HG03469 (cell line): ENCODE measurements at regions not wholly inside any gene's neighbourhood (a gene's known extent, or its start where the extent isn't known, plus 50 kb on each side); places are given as distances from the start of the nearest gene placed in this dataset.

Experiments used
- ATAC-seq: cut with Tn5 transposase; IDR thresholded peaks from one replicate; pipeline ENCODE4 v1.9.1; 2021; ENCODE audit warnings: mild to moderate bottlenecking, moderate library complexity, moderate number of reproducible peaks; ENCODE audit not compliant: unreplicated experiment

DNA sequence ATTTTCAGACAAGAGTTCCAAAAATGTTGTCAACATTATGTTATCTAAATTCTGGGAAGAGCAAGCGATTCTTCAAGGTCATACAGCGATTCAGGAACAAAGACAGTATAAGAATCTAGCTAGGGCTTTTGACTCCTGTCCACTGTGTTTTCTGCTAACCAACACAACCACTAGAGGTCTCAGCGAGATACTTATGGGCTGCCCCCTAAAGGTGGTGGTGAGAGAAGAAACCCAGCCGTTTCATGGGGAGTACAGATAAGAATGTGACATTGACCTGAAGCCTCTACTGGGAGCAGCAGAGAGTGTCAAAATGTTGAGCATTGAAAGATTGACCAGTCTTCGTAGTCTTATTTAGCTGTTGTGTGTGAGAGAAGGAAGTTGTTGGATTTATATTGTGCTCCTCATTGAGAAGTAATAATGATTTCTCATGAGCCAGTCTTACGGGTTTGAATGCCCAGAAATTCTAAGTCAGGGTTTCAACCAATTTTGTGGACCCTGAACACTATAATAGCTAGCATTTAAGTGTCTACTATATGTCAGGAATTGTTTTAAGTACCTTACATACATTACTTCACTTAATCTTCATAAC lies 168.3 kb downstream of the SPRY1 start:
- peak; percentile 99 for ATAC-seq

DNA sequence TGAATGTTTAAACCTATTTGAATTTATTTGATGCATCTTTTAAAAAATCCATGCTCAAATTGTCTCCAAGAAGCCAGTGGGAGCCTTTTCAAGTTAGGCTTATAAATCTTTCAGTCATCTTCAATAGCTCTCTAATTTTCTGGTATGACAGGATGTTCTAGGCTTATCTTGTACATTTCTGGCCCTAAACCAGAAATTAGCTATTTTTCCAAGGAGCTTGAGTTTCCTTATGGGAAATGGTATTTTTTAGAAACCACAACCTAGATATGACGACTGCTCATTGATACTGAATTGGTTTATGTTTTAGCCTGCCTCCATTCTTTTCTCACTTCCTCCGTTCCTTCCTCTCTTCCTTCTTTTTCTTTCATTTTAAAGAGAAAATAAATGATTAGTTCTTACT lies 172.3 kb downstream of the SPRY1 start:
- no peak for ATAC-seq

DNA sequence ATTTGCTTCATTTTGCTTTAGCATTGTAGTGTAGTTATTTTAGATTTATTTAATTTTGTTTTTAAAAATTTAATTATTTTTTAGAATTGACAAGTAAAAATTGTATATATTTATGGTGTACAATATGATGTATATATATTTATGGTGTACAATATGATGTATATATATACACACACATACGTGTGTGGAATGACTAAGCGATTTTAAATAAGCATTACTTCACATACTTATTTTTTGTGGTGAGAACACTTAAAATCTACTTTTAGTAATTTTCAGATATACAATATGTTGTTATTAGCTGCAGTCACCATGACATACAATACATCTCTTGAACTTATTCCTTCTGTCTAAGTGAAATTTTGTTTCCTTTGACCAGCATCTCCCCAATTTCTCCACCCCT lies 172.9 kb downstream of the SPRY1 start:
- no peak for ATAC-seq

DNA sequence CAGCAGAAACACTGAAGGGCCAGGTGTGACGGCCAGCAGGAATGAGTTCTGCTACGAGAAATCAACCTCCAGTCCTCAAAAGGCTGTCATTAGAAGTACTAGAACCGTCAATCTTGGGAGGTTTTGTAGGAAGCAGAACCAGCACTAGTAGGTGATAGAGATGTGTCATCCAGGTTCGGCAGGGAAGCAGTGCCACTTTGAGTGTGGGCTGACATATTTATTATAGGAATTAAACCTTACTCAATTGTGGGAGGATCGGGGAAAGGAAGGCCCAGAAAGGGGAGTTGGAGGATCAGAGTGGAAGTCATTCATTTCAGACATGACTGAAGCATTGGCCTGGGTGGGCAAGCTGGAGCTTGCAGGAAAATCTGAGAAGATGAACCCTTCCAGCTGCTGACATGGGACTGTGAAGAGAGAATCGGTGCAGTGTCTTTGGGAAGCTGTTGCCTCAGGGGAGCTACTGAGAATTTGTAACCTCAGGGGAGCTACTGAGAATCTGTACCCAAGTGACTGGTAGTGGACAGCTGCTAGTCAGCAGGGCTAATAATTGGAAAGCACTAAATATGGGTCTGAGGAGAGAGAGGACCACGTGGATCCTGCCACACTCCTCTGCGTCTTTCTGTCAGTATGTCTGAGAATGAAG lies 177.4 kb downstream of the SPRY1 start:
- no peak for ATAC-seq

GRCh38 chr4:123575291-123575690 lies 178.7 kb downstream of the SPRY1 start:
- no peak for ATAC-seq

DNA sequence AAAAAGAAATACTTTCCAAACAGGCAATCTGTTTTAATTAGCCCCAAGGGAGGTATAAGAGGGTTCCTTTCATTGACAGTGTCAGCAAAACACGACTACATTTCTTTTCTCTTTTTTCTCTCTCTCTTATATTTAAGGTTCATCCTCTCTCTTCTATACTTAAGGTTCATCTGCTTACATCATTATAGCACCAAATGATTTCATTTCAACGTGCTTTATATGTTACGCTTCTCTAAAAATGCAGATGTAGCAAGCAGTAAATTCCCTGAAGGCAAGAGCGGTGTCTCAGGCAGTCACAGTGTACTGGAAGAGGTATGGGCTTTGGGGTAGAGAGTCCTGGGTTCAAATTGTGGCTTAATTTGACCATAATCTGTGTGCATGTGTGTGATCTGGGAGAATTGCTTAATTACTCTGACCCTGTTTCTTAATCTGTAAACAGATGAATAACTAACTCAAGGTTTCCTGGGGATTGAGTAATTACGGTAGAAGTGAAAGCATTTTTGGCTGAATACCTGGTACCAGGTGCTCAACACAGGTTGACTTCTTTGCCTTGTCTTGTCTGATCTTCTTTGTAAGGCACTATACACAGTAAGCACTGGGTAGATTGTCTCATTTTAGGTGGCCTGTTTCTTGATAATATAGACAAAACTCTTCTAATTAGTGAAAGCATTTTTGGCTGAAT lies 180.8 kb downstream of the SPRY1 start:
- no peak for ATAC-seq

DNA sequence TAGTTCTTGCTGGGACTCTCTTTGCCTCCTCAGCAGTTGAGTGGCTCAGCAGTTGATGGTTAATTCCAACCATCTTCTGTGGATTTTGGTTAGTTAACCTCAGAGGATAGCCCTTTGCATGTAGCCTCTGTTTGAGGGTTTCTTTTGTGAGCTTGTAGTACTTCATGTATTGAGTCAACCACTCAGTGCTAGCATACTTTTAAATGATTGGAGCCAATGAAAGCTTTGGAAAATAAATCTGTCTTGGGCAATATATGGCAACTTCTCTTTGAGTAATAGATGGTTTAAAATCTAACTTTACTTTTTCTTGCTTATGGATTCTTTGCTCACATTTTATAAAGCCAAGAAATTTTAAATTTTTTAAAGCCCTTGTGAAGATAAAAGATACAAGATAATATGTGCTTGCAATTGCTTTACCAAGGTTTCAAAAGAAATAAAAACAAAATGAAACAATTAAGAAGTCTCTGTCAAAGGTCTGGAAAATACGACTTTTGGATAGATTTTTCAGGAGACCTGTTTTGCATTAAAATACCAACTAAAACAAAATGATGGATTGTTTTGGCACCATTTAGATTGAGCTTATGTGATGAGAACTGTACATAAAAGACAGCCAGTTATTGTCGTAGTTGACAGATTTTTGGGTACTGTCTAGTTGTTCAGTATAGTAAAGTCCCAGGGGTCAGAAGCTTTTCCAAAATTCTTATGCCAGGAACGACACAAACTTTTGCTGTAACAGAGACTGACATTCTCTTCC lies 181.9 kb downstream of the SPRY1 start:
- ATAC-seq: no peak

DNA sequence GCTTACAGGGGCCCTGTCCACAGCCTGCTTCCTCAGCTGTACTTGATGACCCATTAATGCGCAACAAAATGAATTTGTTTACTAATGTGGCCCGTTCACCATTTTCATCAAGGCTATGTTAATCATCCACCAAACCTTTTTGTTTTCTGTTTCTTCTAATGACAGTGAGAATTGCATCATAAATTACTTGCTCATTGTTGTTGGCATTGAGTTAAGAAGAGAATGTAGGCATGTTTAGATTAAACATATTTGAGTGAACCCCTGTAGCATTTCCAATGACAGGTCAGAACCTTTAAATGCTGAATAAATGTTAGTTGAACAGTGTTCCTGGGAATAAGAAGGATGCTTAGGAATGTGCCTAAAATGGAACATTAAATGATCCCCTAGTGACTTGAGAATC lies 183.4 kb downstream of the SPRY1 start:
- ATAC-seq: no peak

GRCh38 chr4:123580981-123581664 lies 184.5 kb downstream of the SPRY1 start:
- ATAC-seq: no peak

DNA sequence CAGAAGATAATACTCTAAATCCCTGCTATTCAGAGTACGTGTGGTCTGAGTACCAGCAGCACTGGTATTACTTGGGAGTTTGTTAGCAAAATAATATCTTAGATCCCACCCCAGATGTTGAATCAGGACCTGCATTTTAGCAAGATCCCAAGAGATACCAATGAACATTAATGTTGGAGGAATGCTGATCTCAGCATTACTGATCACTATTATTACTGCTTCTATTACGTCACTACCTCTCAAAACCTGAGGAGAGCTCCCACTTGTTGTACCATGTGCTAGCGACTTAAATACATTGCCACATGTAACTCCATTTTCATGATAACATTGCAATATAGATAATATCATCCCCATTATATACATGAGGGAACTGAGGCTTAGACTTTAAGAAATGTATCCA lies 185.2 kb downstream of the SPRY1 start:
- no peak for ATAC-seq

DNA sequence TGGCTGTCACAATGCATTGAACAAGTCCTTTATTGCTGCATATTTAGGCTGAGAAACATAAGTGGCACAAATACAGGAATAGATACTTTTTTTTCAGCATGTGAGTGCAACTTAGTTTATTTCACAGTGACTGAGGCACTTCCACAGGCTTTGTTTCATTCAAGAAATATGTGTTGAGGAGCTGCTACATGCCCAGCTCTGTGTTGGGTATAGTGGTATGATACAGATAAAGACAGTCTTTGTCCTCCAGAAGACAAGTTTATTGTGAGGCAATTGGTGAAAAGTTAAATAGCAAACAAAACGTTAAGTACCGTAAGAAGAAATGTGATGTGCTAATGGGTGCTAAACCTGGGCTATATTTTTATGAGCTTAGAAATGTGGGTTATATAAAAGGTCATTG lies 186.4 kb downstream of the SPRY1 start:
- ATAC-seq: no peak

- ATAC-seq: no peak
Observed at GRCh38 chr4:123585111-123585510, 188.5 kb downstream of the SPRY1 start.

DNA sequence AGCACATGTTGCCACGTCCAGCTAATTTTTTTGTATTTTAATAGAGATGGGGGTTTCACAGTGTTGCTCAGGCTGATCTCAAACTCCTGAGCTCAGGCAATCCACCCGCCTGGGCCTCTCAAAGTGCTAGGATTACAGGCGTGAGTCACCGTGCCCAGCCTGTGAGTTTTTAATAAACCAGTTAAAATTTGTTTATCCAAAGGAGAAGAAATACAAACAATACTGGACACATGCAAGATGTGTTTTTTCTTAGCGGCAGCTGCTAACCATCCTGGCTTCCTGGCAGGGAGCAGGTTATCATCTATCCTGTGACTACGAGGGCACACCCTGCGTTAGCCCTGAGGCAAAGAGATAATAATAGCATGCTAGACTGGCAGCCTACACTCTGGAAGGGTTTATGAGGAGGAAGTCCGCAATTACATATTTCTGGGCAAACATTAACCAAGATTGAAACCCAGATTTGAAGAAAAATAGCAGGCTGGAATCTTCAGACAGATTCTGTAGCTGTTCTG lies 191.4 kb downstream of the SPRY1 start:
- peak; percentile 1 for ATAC-seq

DNA sequence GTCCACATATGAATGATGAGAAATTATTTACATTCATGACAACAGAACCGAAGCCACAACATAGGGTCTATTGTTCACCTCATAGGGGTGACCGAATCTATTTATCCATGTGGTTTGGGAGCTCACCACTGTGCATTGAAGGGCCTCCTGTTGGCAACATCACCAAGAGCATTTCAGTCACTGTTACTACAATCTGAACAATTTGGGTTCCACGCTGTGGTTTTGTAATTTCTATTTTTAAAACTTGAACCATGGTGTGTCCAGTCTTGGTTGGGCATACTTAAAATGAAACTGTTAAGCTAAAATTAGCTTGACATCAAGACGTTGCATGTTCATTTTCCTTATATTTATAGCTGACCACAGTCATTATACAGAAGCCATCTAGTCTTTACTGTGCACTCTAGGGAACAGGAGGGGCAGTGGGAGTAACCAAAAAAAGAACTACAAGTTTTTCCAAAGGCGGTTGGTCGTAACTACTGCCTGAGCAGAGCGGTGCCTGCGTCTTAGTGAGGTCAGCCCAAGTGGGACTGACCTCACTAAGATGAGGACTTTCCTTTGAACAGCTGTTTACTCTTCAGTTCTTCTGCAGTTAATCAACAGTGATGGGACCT lies 192.1 kb downstream of the SPRY1 start:
- ATAC-seq: peak; percentile 74

GRCh38 chr4:123589301-123589700 lies 192.7 kb downstream of the SPRY1 start:
- no peak for ATAC-seq

DNA sequence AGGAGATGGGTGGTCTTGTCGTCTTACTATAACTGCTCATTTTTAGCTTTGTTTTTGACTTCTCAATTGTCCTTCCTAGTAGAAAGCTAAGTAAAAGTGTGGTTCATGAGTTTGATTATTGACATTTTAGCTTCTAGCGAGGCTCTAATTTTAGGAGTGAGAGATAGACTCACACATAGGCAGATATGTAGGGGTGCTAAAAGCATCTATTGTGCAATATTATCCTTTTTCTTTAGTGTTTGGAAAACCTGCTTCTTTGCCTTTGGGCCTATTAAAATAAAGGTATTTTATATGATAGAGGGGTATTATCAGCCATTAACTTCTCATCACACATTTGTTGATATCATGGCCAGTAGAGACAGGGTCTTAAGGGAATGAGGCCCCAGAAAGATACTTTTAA lies 195.3 kb downstream of the SPRY1 start:
- ATAC-seq: no peak

DNA sequence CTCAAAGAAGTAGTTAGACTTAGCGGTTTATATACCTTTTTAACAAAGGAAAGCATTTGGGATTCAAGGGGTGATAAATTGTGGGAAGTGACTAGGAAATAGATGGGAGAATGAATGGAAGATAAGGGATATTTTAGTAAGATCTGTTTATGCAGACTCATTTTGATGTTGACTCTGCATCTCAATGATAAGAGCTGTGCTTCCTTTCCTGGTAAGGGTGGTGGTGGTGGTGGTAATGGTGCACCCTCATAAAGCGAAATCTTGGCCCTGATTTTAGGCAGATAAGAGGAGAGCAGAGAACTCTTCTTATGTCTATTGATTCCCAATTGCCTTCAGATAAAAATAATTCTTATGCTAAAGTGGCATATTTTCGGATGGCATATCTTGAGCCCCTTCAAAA lies 197.1 kb downstream of the SPRY1 start:
- no peak for ATAC-seq

DNA sequence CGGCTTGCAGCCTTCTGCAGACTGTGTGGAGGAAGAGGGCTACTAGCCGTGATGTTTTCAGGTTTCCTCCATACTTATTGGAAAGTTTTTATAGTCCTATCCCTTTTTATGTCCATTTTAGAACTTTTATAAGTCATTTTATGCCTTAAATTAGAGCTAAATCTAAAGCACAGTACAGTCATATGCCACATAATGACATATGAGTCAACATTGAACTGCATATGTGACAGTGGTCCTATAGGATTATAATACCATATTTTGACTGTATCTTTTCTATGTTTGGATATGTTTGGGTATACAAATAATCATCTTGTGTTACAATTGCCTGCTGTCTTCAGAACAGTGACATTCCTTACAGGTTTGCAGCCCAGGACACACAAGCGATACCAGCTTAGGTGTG lies 200.2 kb downstream of the SPRY1 start:
- ATAC-seq: no peak

GRCh38 chr4:123597586-123597985 lies 201.0 kb downstream of the SPRY1 start:
- ATAC-seq: no peak

DNA sequence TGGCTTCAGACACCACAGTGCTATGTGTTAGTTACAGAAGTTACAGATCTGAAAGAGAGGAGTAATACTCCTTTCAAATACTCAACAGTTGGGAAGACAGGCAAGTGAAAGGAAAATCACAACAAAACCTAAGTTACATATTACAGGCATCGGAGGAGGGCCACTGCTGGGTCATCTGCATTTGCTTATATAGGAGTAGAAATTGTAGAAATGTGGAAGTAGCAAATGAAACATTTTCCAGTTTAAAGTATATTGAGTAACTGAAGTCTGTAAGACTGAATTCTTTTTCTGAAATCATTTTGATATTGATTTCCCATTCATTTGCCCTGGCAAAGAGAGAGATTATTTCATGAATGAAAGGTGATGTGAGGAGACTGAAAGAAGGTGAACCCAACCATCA lies 201.7 kb downstream of the SPRY1 start:
- no peak for ATAC-seq
